ENCODE measurements at regions not wholly inside any gene's neighbourhood (a gene's known extent, or its start where the extent isn't known, plus 50 kb on each side); places are given as distances from the start of the nearest gene placed in this dataset.

DNA sequence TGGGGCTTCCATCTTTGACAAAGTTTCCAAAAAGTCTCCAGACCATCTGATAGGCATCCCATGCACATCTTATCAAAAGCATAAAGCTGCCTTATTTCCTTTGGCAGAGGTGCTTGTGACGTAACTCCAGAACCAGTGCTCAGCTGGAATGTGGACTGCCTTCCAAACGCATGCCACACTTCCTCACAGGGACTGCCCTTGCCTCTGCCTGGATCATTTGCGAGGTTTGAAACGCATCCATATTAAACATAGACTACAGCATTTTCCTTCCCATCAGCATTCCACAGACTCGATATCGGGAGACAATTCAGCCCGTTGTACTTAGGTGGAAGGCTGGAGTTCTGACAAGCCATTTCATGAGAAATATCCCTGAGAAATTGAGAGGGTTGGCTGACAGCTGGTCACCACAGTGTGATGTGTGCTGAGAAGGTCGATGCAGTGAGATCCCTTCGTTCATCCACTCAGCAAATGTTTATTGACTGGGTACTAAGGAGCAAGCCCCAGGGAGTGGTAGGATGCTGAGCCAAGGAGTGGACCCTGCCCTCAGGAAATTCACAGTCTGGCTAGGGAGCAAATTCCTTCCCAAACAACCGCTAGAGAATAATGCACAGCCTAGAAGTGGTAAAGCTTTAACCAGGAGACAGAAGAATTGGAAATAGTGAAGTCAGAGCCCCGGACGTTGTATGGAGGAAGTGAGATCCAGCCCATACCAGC lies 376.0 kb downstream of the BCOR start:
- peaks cover 4% of the 10 kb centered on the region for H3K27me3 Mint-ChIP-seq (ENCODE audit: insufficient read depth)
- no peak overlapping the region for H3K27ac Mint-ChIP-seq

DNA sequence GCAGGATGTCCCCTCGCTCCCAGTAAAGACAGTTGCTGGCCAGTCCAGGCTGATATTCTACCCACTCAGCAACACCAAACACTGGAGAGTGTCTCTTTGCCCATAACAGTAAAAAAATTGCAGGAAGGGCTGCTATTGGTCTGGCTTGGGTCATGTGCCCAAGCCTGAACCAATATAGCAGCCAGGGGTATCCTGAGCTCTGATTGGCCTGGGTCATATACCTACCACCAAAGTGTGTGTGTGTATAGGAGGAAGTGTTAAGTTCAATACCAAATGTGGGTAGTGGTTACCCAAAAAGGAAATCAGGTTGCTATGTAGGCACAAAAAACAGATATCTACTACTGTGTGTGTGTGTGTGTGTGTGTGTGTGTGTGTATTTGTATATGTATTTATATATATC lies 373.2 kb downstream of the BCOR start:
- no peak for DNase-seq
- no peak for TF ChIP-seq CTCF (IDR thresholded peaks at IDR 0.05)
- H3K27me3 Mint-ChIP-seq (ENCODE audit: insufficient read depth) = peaks cover 2% of the 10 kb centered on the region
- no peak overlapping the region for H3K27ac Mint-ChIP-seq
- H3K9me3 Mint-ChIP-seq = no peaks in the 10 kb centered on the region
- no peaks in the 10 kb centered on the region for H3K36me3 Mint-ChIP-seq (ENCODE audit: low read depth)
- no peak overlapping the region for H3K4me3 Mint-ChIP-seq
- H3K4me1 Mint-ChIP-seq (ENCODE audit: low read depth) = peaks cover 34% of the 10 kb centered on the region

More for the DNA sequence above, 376.0 kb downstream of the BCOR start:
- no peaks in the 10 kb centered on the region for H3K36me3 Mint-ChIP-seq (ENCODE audit: low read depth)
- DNase-seq = no peak
- TF ChIP-seq CTCF (IDR thresholded peaks at IDR 0.05) = no peak
- H3K4me3 Mint-ChIP-seq = no peak overlapping the region
- no peaks in the 10 kb centered on the region for H3K9me3 Mint-ChIP-seq
- H3K4me1 Mint-ChIP-seq (ENCODE audit: low read depth) = peaks cover 23% of the 10 kb centered on the region

DNA sequence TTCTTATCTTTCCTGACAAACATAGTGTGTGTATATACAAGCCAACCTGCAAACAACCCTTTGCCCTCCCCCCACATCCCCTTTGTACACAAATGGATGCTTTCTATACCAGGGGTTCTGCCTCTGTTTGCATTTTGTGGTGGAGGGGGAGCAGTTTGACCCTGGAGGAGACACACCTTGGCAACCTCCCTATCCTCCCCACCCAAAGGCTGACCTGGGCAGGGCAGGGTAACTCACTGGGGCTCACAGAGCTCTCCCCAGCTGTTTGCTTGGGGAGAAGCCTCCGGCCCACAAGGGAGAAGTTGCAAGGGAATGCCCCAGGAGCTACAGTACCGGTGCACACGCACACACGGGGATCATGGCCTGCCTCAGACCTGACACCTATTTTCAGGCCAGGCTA lies 372.6 kb downstream of the BCOR start:
- no peaks in the 10 kb centered on the region for H3K9me3 Mint-ChIP-seq
- H3K4me3 Mint-ChIP-seq = no peak overlapping the region
- peaks cover 34% of the 10 kb centered on the region for H3K4me1 Mint-ChIP-seq (ENCODE audit: low read depth)
- H3K27ac Mint-ChIP-seq = no peak overlapping the region
- no peaks in the 10 kb centered on the region for H3K36me3 Mint-ChIP-seq (ENCODE audit: low read depth)
- peaks cover 2% of the 10 kb centered on the region for H3K27me3 Mint-ChIP-seq (ENCODE audit: insufficient read depth)
- no peak for DNase-seq
- TF ChIP-seq CTCF (IDR thresholded peaks at IDR 0.05) = no peak

DNA sequence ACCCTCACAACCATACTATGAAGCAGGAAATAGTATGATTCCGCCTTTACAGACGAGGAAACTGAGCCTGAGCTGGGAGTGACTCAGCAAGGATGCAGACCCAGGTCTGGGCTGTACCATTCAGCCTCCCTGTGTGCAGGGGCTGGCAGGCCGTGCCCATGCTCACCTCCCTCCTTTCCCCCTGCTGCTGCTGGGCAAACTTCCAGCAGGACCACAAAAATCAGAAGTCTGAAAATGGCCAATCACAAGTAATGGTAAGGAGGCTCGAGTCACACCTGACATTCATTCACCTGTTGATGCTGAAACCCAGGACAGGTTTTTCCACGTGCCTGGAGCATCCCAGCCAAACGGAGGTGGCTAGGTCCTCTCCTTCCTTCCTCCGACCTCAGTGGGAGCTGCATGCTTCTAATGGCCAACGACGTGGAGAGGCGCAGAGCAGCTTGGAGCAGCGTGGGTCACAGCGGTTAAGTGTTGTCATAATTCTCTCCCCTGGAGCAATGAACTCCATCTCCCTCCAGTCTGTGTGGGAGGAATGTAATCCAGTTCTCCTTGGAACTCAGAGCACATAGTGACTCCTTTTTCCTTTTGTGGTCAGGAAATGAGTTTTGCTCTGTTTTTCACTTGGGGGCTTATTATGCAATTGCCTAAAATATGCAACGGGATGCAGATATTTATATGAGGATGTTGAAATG lies 371.7 kb downstream of the BCOR start:
- Mint-ChIP-seq H3K4me1 (ENCODE audit: low read depth) (peaks cover 39% of the 10 kb centered on the region), H3K36me3 (ENCODE audit: low read depth) (no peaks in the 10 kb centered on the region), H3K27me3 (ENCODE audit: insufficient read depth) (no peaks in the 10 kb centered on the region; the same call in 1 of the 2 replicates), H3K27ac (peak overlapping the region; percentile 27; the same call in 1 of the 2 replicates), H3K9me3 (no peaks in the 10 kb centered on the region), H3K4me3 (peak overlapping the region; percentile 2; the same call in 1 of the 2 replicates)
- DNase-seq = peak; percentile 74
- TF ChIP-seq CTCF (IDR thresholded peaks at IDR 0.05) = no peak

DNA sequence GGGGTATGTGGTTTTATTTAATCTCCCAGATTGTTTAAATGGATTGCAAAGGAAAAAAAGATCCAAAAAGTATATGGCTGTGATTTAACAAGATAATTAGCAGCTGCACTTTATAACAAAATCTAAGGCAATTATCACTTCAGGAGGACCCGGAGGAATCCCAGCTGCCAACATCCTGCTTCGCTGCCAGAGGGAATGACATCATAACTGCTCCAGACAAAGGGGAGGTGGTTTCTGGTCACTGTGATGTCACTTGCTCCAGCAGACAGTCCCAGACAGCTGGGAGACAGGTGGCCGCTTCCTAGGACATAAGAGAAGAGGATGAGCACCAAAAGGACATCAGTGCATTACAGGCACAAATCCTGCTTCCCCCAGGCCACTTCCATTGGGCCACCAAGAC lies 371.0 kb downstream of the BCOR start:
- H3K9me3 Mint-ChIP-seq = no peaks in the 10 kb centered on the region
- peak; percentile 37 for DNase-seq
- peaks cover 35% of the 10 kb centered on the region for H3K4me1 Mint-ChIP-seq (ENCODE audit: low read depth)

More for the DNA sequence above, 371.0 kb downstream of the BCOR start:
- H3K27ac Mint-ChIP-seq = peak overlapping the region; percentile 27; the same call in 1 of the 2 replicates
- H3K27me3 Mint-ChIP-seq (ENCODE audit: insufficient read depth) = no peaks in the 10 kb centered on the region; the same call in 1 of the 2 replicates
- TF ChIP-seq CTCF (IDR thresholded peaks at IDR 0.05) = no peak
- H3K36me3 Mint-ChIP-seq (ENCODE audit: low read depth) = no peaks in the 10 kb centered on the region
- H3K4me3 Mint-ChIP-seq = 0 out of 2 replicates have a peak overlapping the region, but pooled peaks have one; percentile 2

Measured in HFFc6 (cell line).